H1 (cell line): ENCODE measurements at regions not wholly inside any gene's neighbourhood (a gene's known extent, or its start where the extent isn't known, plus 50 kb on each side); places are given as distances from the start of the nearest gene placed in this dataset.

Experiments used
- CTCF ChIA-PET: fragments of 300-600 bp; sonication (Branson Sonifier 250); formaldehyde crosslinking; loops from one replicate; lab custom pipeline; 2021; ENCODE audit not compliant: partially characterized antibody; lab: Charles Lee
- POLR2A ChIA-PET: fragments of 300-600 bp; sonication (Branson Sonifier 250); formaldehyde crosslinking; loops from one replicate; lab custom pipeline; 2021; ENCODE audit warnings: inconsistent platforms; ENCODE audit not compliant: partially characterized antibody; lab: Charles Lee
- DNase-seq, 2 experiments: peaks; one replicate each; pipeline versions ENCODE4 v3.0.0 to v3.0.0-alpha.2; 2010 to 2022; ENCODE audit warnings: low spot score in 2 of 2, low read depth in 1 of 2, mixed read lengths in 1 of 2
- FAIRE-seq: peaks from 2 replicates; lab custom pipeline; 2011; peaks lifted over from hg19 to GRCh38; lab: Jason Lieb, UNC
- H2AFZ ChIP-seq: 2 replicates; pipeline ENCODE4 v1.8.1; 2012; ENCODE audit warnings: low read length, inconsistent platforms
- H2AK5ac ChIP-seq: 2 replicates; pipeline ENCODE4 v1.6.1; 2013; ENCODE audit warnings: low read depth, low read length
- H2BK120ac ChIP-seq: replicated peaks from 2 replicates; pipeline ENCODE3; 2013; ENCODE audit warnings: low read depth, low read length, inconsistent platforms
- H2BK12ac ChIP-seq: 2 replicates; pipeline ENCODE4 v1.6.1; 2013; ENCODE audit warnings: low read depth, low read length
- H2BK15ac ChIP-seq: 2 replicates; pipeline ENCODE4 v1.6.1; 2013; ENCODE audit warnings: low read length
- H2BK20ac ChIP-seq: 2 replicates; pipeline ENCODE4 v1.6.1; 2013; ENCODE audit warnings: low read length
- H2BK5ac ChIP-seq: 2 replicates; pipeline ENCODE4 v1.6.1; 2013; ENCODE audit warnings: low read depth, low read length
- H3K14ac ChIP-seq: 2 replicates; pipeline ENCODE4 v1.6.1; 2013; ENCODE audit warnings: inconsistent platforms; ENCODE audit not compliant: insufficient read length
- H3K18ac ChIP-seq: 2 replicates; pipeline ENCODE4 v1.6.1; 2013; ENCODE audit warnings: low read length; ENCODE audit errors: extremely low read depth
- H3K23ac ChIP-seq: 2 replicates; pipeline ENCODE4 v1.6.1; 2013; ENCODE audit warnings: inconsistent platforms; ENCODE audit not compliant: insufficient read length
- H3K23me2 ChIP-seq: 2 replicates; pipeline ENCODE4 v1.6.1; 2013; ENCODE audit warnings: low read depth, low read length
- H3K27ac ChIP-seq: 2 replicates; pipeline ENCODE4 v1.6.1; 2011; ENCODE audit warnings: low read depth, low read length, inconsistent platforms
- H3K27me3 ChIP-seq, 4 experiments: replicated peaks in 1 of 4; 1 replicate in 1 of 4; 2 replicates in 3 of 4; pipeline versions ENCODE4 v1.6.1 to v1.8.1; 2011 to 2013; ENCODE audit warnings: low read length in 3 of 4, mild to moderate bottlenecking in 3 of 4, inconsistent platforms in 2 of 4, mixed read lengths in 2 of 4, moderate library complexity in 1 of 4; ENCODE audit not compliant: control insufficient read depth in 3 of 4, insufficient read depth in 3 of 4; ENCODE audit errors: extremely low read depth in 1 of 4
- H3K36me3 ChIP-seq, 4 experiments: 2 replicates each; pipeline versions ENCODE4 v1.6.1 to v1.8.1; 2011 to 2013; ENCODE audit warnings: mild to moderate bottlenecking in 4 of 4, low read length in 3 of 4, moderate library complexity in 2 of 4, control low read depth in 1 of 4, inconsistent platforms in 1 of 4; ENCODE audit not compliant: insufficient read depth in 4 of 4, control insufficient read depth in 2 of 4
- H3K4ac ChIP-seq: replicated peaks from 2 replicates; pipeline ENCODE3; 2013; ENCODE audit warnings: low read length, low read depth, mixed read lengths, inconsistent platforms; ENCODE audit not compliant: insufficient read length
- H3K4me1 ChIP-seq, 4 experiments: replicated peaks in 1 of 4; 1 replicate in 1 of 4; 2 replicates in 3 of 4; pipeline versions ENCODE4 v1.6.1 to v1.8.1; 2011 to 2013; ENCODE audit warnings: low read length in 3 of 4, inconsistent platforms in 2 of 4, mixed read lengths in 1 of 4; ENCODE audit not compliant: insufficient read depth in 4 of 4, control insufficient read depth in 3 of 4
- H3K4me2 ChIP-seq, 2 experiments: 2 replicates each; pipeline versions ENCODE4 v1.6.1 to v1.8.1; 2011 to 2013; ENCODE audit warnings: low read depth in 2 of 2, low read length in 2 of 2, control low read depth in 1 of 2, inconsistent platforms in 1 of 2, mild to moderate bottlenecking in 1 of 2; ENCODE audit not compliant: insufficient read depth in 1 of 2
- H3K4me3 ChIP-seq, 4 experiments: fragments of 200-600, 300-600 bp in 1 of 4; sonication (generic), shearing (Covaris generic), sonication (Bioruptor Twin) in 1 of 4; 2 replicates each; pipeline versions ENCODE4 v1.5.1 to v1.8.1; 2011 to 2016; ENCODE audit warnings: low read length in 4 of 4, low read depth in 3 of 4, control low read depth in 2 of 4, inconsistent platforms in 2 of 4, mild to moderate bottlenecking in 2 of 4, mixed read lengths in 1 of 4, moderate library complexity in 1 of 4; ENCODE audit not compliant: insufficient read depth in 2 of 4; ENCODE audit errors: extremely low read depth in 1 of 4
- H3K56ac ChIP-seq: replicated peaks from 2 replicates; pipeline ENCODE3; 2013; ENCODE audit warnings: low read depth, mild to moderate bottlenecking, mixed read lengths, low read length, inconsistent platforms; ENCODE audit not compliant: insufficient read length
- H3K79me1 ChIP-seq: 2 replicates; pipeline ENCODE4 v1.6.1; 2013; ENCODE audit warnings: low read depth, low read length, control low read depth
- H3K79me2 ChIP-seq, 2 experiments: 2 replicates each; pipeline versions ENCODE4 v1.6.1 to v1.8.1; 2012 to 2013; ENCODE audit warnings: low read length in 2 of 2, mild to moderate bottlenecking in 2 of 2, inconsistent platforms in 1 of 2; ENCODE audit not compliant: insufficient read depth in 2 of 2, control insufficient read depth in 1 of 2
- H3K9ac ChIP-seq, 4 experiments: replicated peaks in 1 of 4; 1 replicate in 1 of 4; 2 replicates in 3 of 4; pipeline versions ENCODE4 v1.6.1 to v1.8.1; 2011 to 2013; ENCODE audit warnings: low read depth in 3 of 4, low read length in 3 of 4, control low read depth in 2 of 4, mild to moderate bottlenecking in 2 of 4, moderate library complexity in 2 of 4, inconsistent platforms in 1 of 4; ENCODE audit errors: extremely low read depth in 1 of 4
- H3K9me3 ChIP-seq, 2 experiments: 2 replicates each; pipeline versions ENCODE4 v1.6.1 to v1.8.1; 2012 to 2013; ENCODE audit warnings: mild to moderate bottlenecking in 2 of 2, moderate library complexity in 2 of 2, control low read depth in 1 of 2, inconsistent platforms in 1 of 2, low read depth in 1 of 2, low read length in 1 of 2, mixed read lengths in 1 of 2; ENCODE audit not compliant: insufficient read depth in 2 of 2
- H4K20me1 ChIP-seq, 2 experiments: replicated peaks in 1 of 2; 2 replicates each; pipeline versions ENCODE3 to v1.8.1; 2011 to 2013; ENCODE audit warnings: inconsistent platforms in 2 of 2, low read length in 2 of 2, mild to moderate bottlenecking in 1 of 2; ENCODE audit not compliant: insufficient read depth in 2 of 2, control insufficient read depth in 1 of 2
- H4K5ac ChIP-seq: 2 replicates; pipeline ENCODE4 v1.6.1; 2013; ENCODE audit warnings: low read length, low read depth, mixed read lengths, inconsistent platforms; ENCODE audit not compliant: insufficient read length
- H4K8ac ChIP-seq: 2 replicates; pipeline ENCODE4 v1.8.0; 2013; ENCODE audit warnings: mild to moderate bottlenecking, moderate library complexity, low read length, inconsistent platforms; ENCODE audit not compliant: insufficient read depth; ENCODE audit errors: extremely low read depth
- H4K91ac ChIP-seq: replicated peaks from 2 replicates; pipeline ENCODE3; 2013; ENCODE audit warnings: low read length, mixed read lengths, inconsistent platforms; ENCODE audit not compliant: insufficient read length
- BACH1 ChIP-seq: IDR thresholded peaks from 2 replicates; pipeline ENCODE4 v1.6.1; 2012; ENCODE audit warnings: low read length, improper control_type of control experiment
- BCL11A ChIP-seq, 2 experiments: IDR thresholded peaks; one replicate each; pipeline ENCODE4 v1.6.1; 2011; ENCODE audit warnings: low read depth in 2 of 2, low read length in 2 of 2, mild to moderate bottlenecking in 2 of 2
- SIRT6 ChIP-seq: IDR thresholded peaks from one replicate; pipeline ENCODE4 v1.7.1; 2012; ENCODE audit warnings: low read length, inconsistent platforms
- SP4 ChIP-seq: IDR thresholded peaks from 2 replicates; pipeline ENCODE4 v1.6.1; 2012; ENCODE audit warnings: low read length, inconsistent platforms
- SRF ChIP-seq: IDR thresholded peaks from 2 replicates; pipeline ENCODE4 v1.6.1; 2011; ENCODE audit warnings: mild to moderate bottlenecking, low read depth, low read length, moderate library complexity
- SUZ12 ChIP-seq: fragments of 200-600 bp; sonication (generic); IDR thresholded peaks from 2 replicates; pipeline ENCODE4 v1.6.1; 2012; ENCODE audit warnings: mild to moderate bottlenecking, inconsistent platforms, low read length, moderate library complexity, mixed read lengths
- TCF12 ChIP-seq: IDR thresholded peaks from 2 replicates; pipeline ENCODE4 v1.6.1; 2011; ENCODE audit warnings: low read depth, mild to moderate bottlenecking, low read length
- WGBS, 2 experiments: shearing (Covaris generic) in 1 of 2; methylation state at CpG; one replicate each; pipeline versions ENCODE4 v1.1.6 to v1.1.7; 2013 to 2015; ENCODE audit warnings: low lambda C conversion rate in 2 of 2, mixed read lengths in 2 of 2, inconsistent platforms in 1 of 2, low coverage in 1 of 2, missing lambda C conversion rate in 1 of 2; ENCODE audit not compliant: insufficient replicate concordance in 2 of 2, insufficient coverage in 1 of 2, insufficient read length in 1 of 2; ENCODE audit errors: extremely low coverage in 1 of 2, missing lambda C conversion rate in 1 of 2; 5-methylcytosine and 5-hydroxymethylcytosine counted together

DNA sequence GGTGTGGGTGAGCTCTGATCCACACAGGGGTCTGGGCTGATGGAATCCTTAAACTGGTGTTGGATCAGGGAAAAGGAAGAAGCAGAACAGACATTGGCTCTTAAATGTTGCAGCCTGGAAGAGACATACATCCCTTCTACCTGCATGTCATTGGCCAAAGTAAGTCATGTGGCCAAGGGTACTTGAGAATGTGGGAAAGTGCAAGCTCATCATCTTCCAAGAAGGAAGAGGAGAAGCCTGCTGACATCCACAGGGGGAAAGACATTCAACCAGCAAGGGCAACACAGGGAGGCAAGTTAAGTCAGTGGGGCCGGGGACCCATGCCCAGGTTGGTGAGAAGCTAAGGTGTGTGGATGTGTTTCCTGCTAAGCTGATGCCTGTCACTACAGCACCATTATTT lies 272.8 kb upstream of the MKI67 start:
- Histone ChIP-seq H2BK20ac (no peak overlapping the region), H4K5ac (no peak overlapping the region), H4K8ac (no peak overlapping the region), H2AK5ac (no peak overlapping the region), H3K14ac (no peak overlapping the region), H3K27me3 (no peaks in the 10 kb centered on the region), H3K36me3 (no peaks in the 10 kb centered on the region), H2BK5ac (no peak overlapping the region), H3K56ac (no peak overlapping the region), H2BK120ac (no peak overlapping the region), H2AFZ (no peak overlapping the region), H3K4me3 (no peak overlapping the region), H4K20me1 (no peaks in the 10 kb centered on the region), H3K9ac (no peak overlapping the region), H3K18ac (no peak overlapping the region), H3K4ac (no peak overlapping the region), H3K9me3 (peaks cover 0 to 8% of the 10 kb centered on the region in 2 experiments; a peak in 1 of 4 replicates), H3K4me2 (no peak overlapping the region), H3K23me2 (no peaks in the 10 kb centered on the region), H2BK12ac (no peak overlapping the region), H3K79me2 (no peaks in the 10 kb centered on the region), H3K27ac (no peak overlapping the region), H3K79me1 (no peaks in the 10 kb centered on the region), H4K91ac (no peak overlapping the region), H2BK15ac (no peak overlapping the region), H3K23ac (no peak overlapping the region), H3K4me1 (no peaks in the 10 kb centered on the region; a peak in 1 of 7 replicates)
- DNase-seq (no peak), FAIRE-seq (no peak)
- no peak for TF ChIP-seq SRF
- no peak for TF ChIP-seq SIRT6
- TF ChIP-seq SP4: no peak
- no peak for TF ChIP-seq SUZ12
- TF ChIP-seq BACH1: no peak
- no peak for TF ChIP-seq BCL11A (IDR thresholded peaks at IDR 0.05; ENCODE audit: low read depth in 2 of 2, low read length in 2 of 2)
- TF ChIP-seq TCF12: no peak
- ChIA-PET POLR2A (no interaction called here), CTCF (interaction anchor here (0.6 kb wide), 1 partner anchor 19 kb away, joined by 3 read pairs; no protein-coding TSS in a partner anchor)
- 67% methylated on average over 1 of the region's 1 CpG; no CpG with 5 or more reads in 1 of the 2 experiments for WGBS, 2 experiments
